ENCODE measurements at regions not wholly inside any gene's neighbourhood (a gene's known extent, or its start where the extent isn't known, plus 50 kb on each side); places are given as distances from the start of the nearest gene placed in this dataset.
"Not testable (repeated sequence)": the region's sequence is repeated elsewhere in the genome, so short reads cannot be mapped to it uniquely, and the experiment has no call there.

GRCh38 chr7:51602376-51602775, 285.8 kb upstream of the COBL start:
- DNase-seq = no peak

- no peak for DNase-seq
Observed at GRCh38 chr7:51601461-51601860, 284.9 kb upstream of the COBL start.

- not testable (repeated sequence) for DNase-seq
Observed at GRCh38 chr7:51599935-51600334, 283.3 kb upstream of the COBL start.

- no peak for DNase-seq
Observed at GRCh38 chr7:51593628-51594027, 277.0 kb upstream of the COBL start.

- DNase-seq = no peak
Observed at GRCh38 chr7:51592842-51593599, 276.4 kb upstream of the COBL start.

- no peak for DNase-seq
Observed at GRCh38 chr7:51591223-51591622, 274.6 kb upstream of the COBL start.

GRCh38 chr7:51590746-51591145, 274.1 kb upstream of the COBL start:
- DNase-seq = no peak

GRCh38 chr7:51589111-51589510, 272.5 kb upstream of the COBL start:
- DNase-seq = no peak

- no peak for DNase-seq
Observed at GRCh38 chr7:51587604-51588003, 271.0 kb upstream of the COBL start.

- DNase-seq = no peak
Observed at GRCh38 chr7:51577390-51577789, 260.8 kb upstream of the COBL start.

GRCh38 chr7:51569581-51569980, 253.0 kb upstream of the COBL start:
- no peak for DNase-seq

- DNase-seq = no peak
Observed at GRCh38 chr7:51569176-51569575, 252.6 kb upstream of the COBL start.

GRCh38 chr7:51551070-51551469, 234.5 kb upstream of the COBL start:
- no peak for DNase-seq

GRCh38 chr7:51545131-51545530, 228.5 kb upstream of the COBL start:
- DNase-seq = no peak

- no peak for DNase-seq
Observed at GRCh38 chr7:51543801-51544553, 227.4 kb upstream of the COBL start.

GRCh38 chr7:51540906-51541305, 224.3 kb upstream of the COBL start:
- DNase-seq = not testable (repeated sequence)

GRCh38 chr7:51539840-51540239, 223.2 kb upstream of the COBL start:
- no peak for DNase-seq

- DNase-seq = no peak
Observed at GRCh38 chr7:51528172-51528571, 211.6 kb upstream of the COBL start.

- DNase-seq = no peak
Observed at GRCh38 chr7:51521694-51522312, 205.2 kb upstream of the COBL start.

- DNase-seq = no peak
Observed at GRCh38 chr7:51521054-51521453, 204.4 kb upstream of the COBL start.

- DNase-seq = no peak
Observed at GRCh38 chr7:51518646-51519045, 202.0 kb upstream of the COBL start.

GRCh38 chr7:51517187-51517586, 200.6 kb upstream of the COBL start:
- DNase-seq = no peak

GRCh38 chr7:51501620-51502019, 185.0 kb upstream of the COBL start:
- DNase-seq = no peak

Data from skin of body (tissue), 1 donor.